IMR-90 (cell line): ENCODE measurements at regions not wholly inside any gene's neighbourhood (a gene's known extent, or its start where the extent isn't known, plus 50 kb on each side); places are given as distances from the start of the nearest gene placed in this dataset.

ENCODE experiments used
- ATAC-seq: fragments of 200-7000 bp; cut with Tn5 transposase; 2 replicates; pipeline ENCODE4 v1.9.1; 2020; ENCODE audit warnings: low read depth, mild to moderate bottlenecking, moderate library complexity
- BruUV-seq: library from RNA; stranded (reverse); fragments of 400-500 nt; replicated peaks from 2 replicates; lab custom pipeline; 2021; lab: Mats Ljungman, UMichigan
- CTCF ChIA-PET: fragments of 300-600 bp; formaldehyde crosslinking; extraction: SDS; loops from one replicate; lab custom pipeline; 2021; ENCODE audit warnings: antibody characterized with exemption; lab: Yijun Ruan, JAX
- POLR2A ChIA-PET: fragments of 300-600 bp; sonication (Branson Sonifier 250); formaldehyde crosslinking; loops from one replicate; lab custom pipeline; 2022; ENCODE audit warnings: antibody characterized with exemption; ENCODE audit not compliant: unreplicated experiment; lab: Charles Lee
- DNase-seq: peaks from one replicate; pipeline ENCODE4 v3.0.0; 2013
- H2AFZ ChIP-seq: replicated peaks from 2 replicates; pipeline ENCODE3; 2013; ENCODE audit warnings: low read length, mild to moderate bottlenecking; ENCODE audit not compliant: poor library complexity
- H2AK5ac ChIP-seq: 2 replicates; pipeline ENCODE4 v1.6.1; 2013; ENCODE audit warnings: low read depth, low read length, inconsistent platforms
- H2AK9ac ChIP-seq: replicated peaks from 2 replicates; pipeline ENCODE3; 2013; ENCODE audit warnings: mild to moderate bottlenecking, low read depth, low read length, moderate library complexity; ENCODE audit not compliant: poor library complexity
- H2BK120ac ChIP-seq: 2 replicates; pipeline ENCODE4 v1.6.1; 2013; ENCODE audit warnings: low read depth, low read length, inconsistent platforms
- H2BK15ac ChIP-seq: 3 replicates; pipeline ENCODE4 v1.6.1; 2013; ENCODE audit warnings: low read depth, low read length, inconsistent platforms
- H2BK20ac ChIP-seq: 2 replicates; pipeline ENCODE4 v1.6.1; 2013; ENCODE audit warnings: low read depth, mild to moderate bottlenecking, inconsistent platforms, low read length, moderate library complexity
- H2BK5ac ChIP-seq: 2 replicates; pipeline ENCODE4 v1.6.1; 2013; ENCODE audit warnings: mild to moderate bottlenecking, low read depth, low read length, inconsistent platforms; ENCODE audit not compliant: poor library complexity, severe bottlenecking
- H3K14ac ChIP-seq: replicated peaks from 2 replicates; pipeline ENCODE4 v1.6.1; 2013; ENCODE audit warnings: low read depth, low read length, inconsistent platforms
- H3K18ac ChIP-seq: 2 replicates; pipeline ENCODE4 v1.6.1; 2013; ENCODE audit warnings: low read depth, low read length, control low read depth
- H3K23ac ChIP-seq: 2 replicates; pipeline ENCODE4 v1.6.1; 2013; ENCODE audit warnings: low read depth, low read length, inconsistent platforms
- H3K27ac ChIP-seq: 2 replicates; pipeline ENCODE4 v1.5.1; 2013; ENCODE audit warnings: mild to moderate bottlenecking, control low read depth, low read length; ENCODE audit not compliant: insufficient read depth
- H3K27me3 ChIP-seq: 2 replicates; pipeline ENCODE4 v1.6.1; 2013; ENCODE audit warnings: low read length; ENCODE audit not compliant: control insufficient read depth, insufficient read depth
- H3K36me3 ChIP-seq: 2 replicates; pipeline ENCODE4 v1.6.1; 2013; ENCODE audit warnings: low read length, mixed read lengths; ENCODE audit not compliant: control insufficient read depth, insufficient read depth
- H3K4ac ChIP-seq: 2 replicates; pipeline ENCODE4 v1.6.1; 2013; ENCODE audit warnings: low read depth, low read length, inconsistent platforms
- H3K4me1 ChIP-seq: 2 replicates; pipeline ENCODE4 v1.6.1; 2013; ENCODE audit warnings: low read length, mixed read lengths; ENCODE audit not compliant: control insufficient read depth, insufficient read depth
- H3K4me2 ChIP-seq: 2 replicates; pipeline ENCODE4 v1.6.1; 2013; ENCODE audit warnings: low read depth, mild to moderate bottlenecking, control low read depth, low read length, moderate library complexity
- H3K4me3 ChIP-seq: 2 replicates; pipeline ENCODE4 v1.5.1; 2013; ENCODE audit warnings: low read depth, mild to moderate bottlenecking, control low read depth, low read length, moderate library complexity; ENCODE audit not compliant: insufficient read depth
- H3K56ac ChIP-seq: 2 replicates; pipeline ENCODE4 v1.6.1; 2013; ENCODE audit warnings: low read length, inconsistent platforms; ENCODE audit not compliant: insufficient read depth; ENCODE audit errors: extremely low read depth
- H3K79me1 ChIP-seq, 2 experiments: 2 replicates each; pipeline ENCODE4 v1.6.1; 2013; ENCODE audit warnings: low read length in 2 of 2, inconsistent platforms in 1 of 2, low read depth in 1 of 2
- H3K9ac ChIP-seq: 2 replicates; pipeline ENCODE4 v1.6.1; 2013; ENCODE audit warnings: low read depth, low read length, control low read depth
- H3K9me1 ChIP-seq: 2 replicates; pipeline ENCODE4 v1.6.1; 2013; ENCODE audit warnings: low read length, inconsistent platforms; ENCODE audit not compliant: insufficient read depth
- H3K9me3 ChIP-seq: 2 replicates; pipeline ENCODE4 v1.6.1; 2013; ENCODE audit warnings: low read length; ENCODE audit not compliant: control insufficient read depth, insufficient read depth
- H4K20me1 ChIP-seq: 2 replicates; pipeline ENCODE4 v1.6.1; 2013; ENCODE audit warnings: low read length, inconsistent platforms; ENCODE audit not compliant: insufficient read depth
- H4K5ac ChIP-seq: 2 replicates; pipeline ENCODE4 v1.6.1; 2013; ENCODE audit warnings: mild to moderate bottlenecking, low read depth, low read length, control low read depth
- H4K8ac ChIP-seq, 2 experiments: 2 replicates each; pipeline ENCODE4 v1.6.1; 2013; ENCODE audit warnings: low read depth in 2 of 2, low read length in 2 of 2, control low read depth in 1 of 2, inconsistent platforms in 1 of 2
- H4K91ac ChIP-seq: 2 replicates; pipeline ENCODE4 v1.6.1; 2013; ENCODE audit warnings: low read depth, low read length, inconsistent platforms; ENCODE audit not compliant: insufficient read depth
- CHD1 ChIP-seq: IDR thresholded peaks from 2 replicates; pipeline ENCODE4 v1.6.1; 2012; ENCODE audit warnings: low read depth, low read length, improper control_type of control experiment
- ELK1 ChIP-seq: fragments of 150-350 bp; IDR thresholded peaks from 2 replicates; pipeline ENCODE4 v1.6.1; 2016; ENCODE audit warnings: low read depth, mild to moderate bottlenecking, low read length, moderate library complexity, borderline replicate concordance
- FOS ChIP-seq: fragments of 150-350 bp; IDR thresholded peaks from 2 replicates; pipeline ENCODE4 v1.6.1; 2016; ENCODE audit warnings: low read depth, low read length
- MAFK ChIP-seq: IDR thresholded peaks from 2 replicates; pipeline ENCODE4 v1.6.1; 2012; ENCODE audit warnings: low read depth, low read length, improper control_type of control experiment
- RAD21 ChIP-seq: IDR thresholded peaks from 2 replicates; pipeline ENCODE4 v1.6.1; 2012; ENCODE audit warnings: low read length, improper control_type of control experiment
- RCOR1 ChIP-seq: IDR thresholded peaks from 2 replicates; pipeline ENCODE4 v1.6.1; 2012; ENCODE audit warnings: mild to moderate bottlenecking, low read length, improper control_type of control experiment; ENCODE audit not compliant: insufficient replicate concordance
- SMC3 ChIP-seq: fragments of 150-350 bp; IDR thresholded peaks from 2 replicates; pipeline ENCODE4 v1.6.1; 2016; ENCODE audit warnings: low read depth, mild to moderate bottlenecking, antibody characterized with exemption, low read length, moderate library complexity
- USF2 ChIP-seq: fragments of 150-350 bp; IDR thresholded peaks from 2 replicates; pipeline ENCODE4 v1.6.1; 2017; ENCODE audit warnings: mild to moderate bottlenecking, antibody characterized with exemption, low read length, low read depth
- WGBS, 2 experiments: methylation state at CpG; one replicate each; pipeline versions ENCODE4 v1.1.5 to v1.1.7; 2013; ENCODE audit warnings: missing lambda C conversion rate in 2 of 2; ENCODE audit not compliant: insufficient read length in 1 of 2; ENCODE audit errors: extremely low coverage in 2 of 2; 5-methylcytosine and 5-hydroxymethylcytosine counted together
- dilution Hi-C: fragments of 300-500 bp; cut with HindIII; formaldehyde crosslinking; loops from one replicate; pipeline ENCODE4 v1.14.3; 2018; ENCODE audit warnings: low sequenced_read_pairs; ENCODE audit not compliant: unreplicated experiment
- in situ Hi-C: fragments of 300-500 bp; cut with MboI; formaldehyde crosslinking; loops from 3 replicates; pipeline ENCODE4 v1.14.3; 2019; ENCODE audit warnings: low sequenced_read_pairs, inconsistent platforms, mixed read lengths
- intact Hi-C: fragments of 100-400 bp; cut with micrococcal nuclease; formaldehyde crosslinking; loops from 2 replicates; pipeline ENCODE4 v1.10.0; 2022

GRCh38 chr1:47627016-47627415 lies 189.2 kb downstream of the FOXD2 start:
- Histone ChIP-seq H3K79me1 (no peaks in the 10 kb centered on the region), H3K14ac (no peak overlapping the region), H3K27ac (no peak overlapping the region), H3K9me3 (no peaks in the 10 kb centered on the region), H3K4me2 (no peak overlapping the region), H4K20me1 (no peaks in the 10 kb centered on the region), H2BK120ac (no peak overlapping the region), H3K56ac (no peak overlapping the region), H3K36me3 (no peaks in the 10 kb centered on the region), H4K91ac (no peak overlapping the region), H2BK20ac (no peak overlapping the region), H3K9ac (no peak overlapping the region), H3K4ac (no peak overlapping the region), H4K8ac (no peak overlapping the region), H4K5ac (no peak overlapping the region), H3K23ac (no peak overlapping the region), H2BK5ac (no peak overlapping the region), H2AK5ac (no peak overlapping the region), H3K9me1 (no peaks in the 10 kb centered on the region), H3K18ac (no peak overlapping the region), H3K4me3 (no peak overlapping the region), H2AK9ac (no peak overlapping the region), H2AFZ (peak overlapping the region; percentile 43), H2BK15ac (no peak overlapping the region), H3K27me3 (no peaks in the 10 kb centered on the region), H3K4me1 (no peaks in the 10 kb centered on the region)
- ChIA-PET POLR2A (no interaction called here), CTCF (no interaction called here)
- dilution Hi-C loops (no loop called here), in situ Hi-C loops (no loop called here), intact Hi-C loops (no loop called here)
- ATAC-seq (no peak), DNase-seq (no peak)
- no CpG with 5 or more reads among the region's 2 CpGs for WGBS, 2 experiments
- no TSS peak for BruUV-seq
- TF ChIP-seq USF2 (no peak), CHD1 (no peak), RCOR1 (no peak), MAFK (no peak), FOS (no peak), ELK1 (no peak), SMC3 (no peak), RAD21 (no peak)
